Loucy (cell line): ENCODE measurements at regions not wholly inside any gene's neighbourhood (a gene's known extent, or its start where the extent isn't known, plus 50 kb on each side); places are given as distances from the start of the nearest gene placed in this dataset.

Source experiments
- CTCF ChIP-seq: fragments of 200-600 bp; sonication (generic); conservative IDR thresholded peaks from 2 replicates; pipeline ENCODE4 v1.5.1; 2014; ENCODE audit warnings: mild to moderate bottlenecking, antibody characterized with exemption, low read length
- EZH2phosphoT487 ChIP-seq: fragments of 200-600 bp; IDR thresholded peaks from 2 replicates; pipeline ENCODE4 v1.6.1; 2018; ENCODE audit warnings: antibody characterized with exemption, mild to moderate bottlenecking, moderate library complexity, borderline replicate concordance

- TF ChIP-seq CTCF = no peak
- TF ChIP-seq EZH2phosphoT487 = no peak
These were observed 64.9 kb downstream of the BOD1L2 start for GRCh38 chr18:57211776-57212175.
